ENCODE measurements at regions not wholly inside any gene's neighbourhood (a gene's known extent, or its start where the extent isn't known, plus 50 kb on each side); places are given as distances from the start of the nearest gene placed in this dataset.
"Not testable (repeated sequence)": the region's sequence is repeated elsewhere in the genome, so short reads cannot be mapped to it uniquely, and the experiment has no call there.

- TF ChIP-seq, protein P1, sequence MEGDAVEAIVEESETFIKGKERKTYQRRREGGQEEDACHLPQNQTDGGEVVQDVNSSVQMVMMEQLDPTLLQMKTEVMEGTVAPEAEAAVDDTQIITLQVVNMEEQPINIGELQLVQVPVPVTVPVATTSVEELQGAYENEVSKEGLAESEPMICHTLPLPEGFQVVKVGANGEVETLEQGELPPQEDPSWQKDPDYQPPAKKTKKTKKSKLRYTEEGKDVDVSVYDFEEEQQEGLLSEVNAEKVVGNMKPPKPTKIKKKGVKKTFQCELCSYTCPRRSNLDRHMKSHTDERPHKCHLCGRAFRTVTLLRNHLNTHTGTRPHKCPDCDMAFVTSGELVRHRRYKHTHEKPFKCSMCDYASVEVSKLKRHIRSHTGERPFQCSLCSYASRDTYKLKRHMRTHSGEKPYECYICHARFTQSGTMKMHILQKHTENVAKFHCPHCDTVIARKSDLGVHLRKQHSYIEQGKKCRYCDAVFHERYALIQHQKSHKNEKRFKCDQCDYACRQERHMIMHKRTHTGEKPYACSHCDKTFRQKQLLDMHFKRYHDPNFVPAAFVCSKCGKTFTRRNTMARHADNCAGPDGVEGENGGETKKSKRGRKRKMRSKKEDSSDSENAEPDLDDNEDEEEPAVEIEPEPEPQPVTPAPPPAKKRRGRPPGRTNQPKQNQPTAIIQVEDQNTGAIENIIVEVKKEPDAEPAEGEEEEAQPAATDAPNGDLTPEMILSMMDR (IDR thresholded peaks at IDR 0.05; ENCODE audit: low read depth, low read length): no peak
- no peak for DNase-seq (ENCODE audit: extremely low read depth, low read depth)
These were observed 325.8 kb downstream of the LMO7 start for GRCh38 chr13:75961911-75962310.

DNA sequence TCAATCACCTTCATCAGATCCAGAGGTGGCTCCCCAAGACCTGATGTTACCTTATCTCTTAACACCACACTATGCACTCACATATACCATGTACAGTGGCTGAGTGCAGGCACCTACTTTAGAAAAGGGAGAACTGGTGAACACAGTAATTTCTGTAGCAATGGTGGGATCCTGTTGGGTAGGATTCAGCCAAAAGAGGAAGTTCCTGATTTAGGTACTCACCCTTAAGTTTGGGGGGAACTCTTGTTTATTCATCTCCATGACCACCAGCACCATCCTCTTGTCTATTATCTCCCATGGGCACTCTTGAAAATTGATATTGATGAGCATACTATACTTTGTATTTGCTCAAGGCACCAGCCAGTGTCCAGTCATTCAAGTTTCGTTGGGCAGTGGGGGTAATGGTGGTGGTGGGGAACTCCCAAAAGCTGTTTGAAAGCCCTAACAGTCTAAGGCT, 324.4 kb downstream of the LMO7 start:
- TF ChIP-seq, protein P1 (IDR thresholded peaks at IDR 0.05; ENCODE audit: low read depth, low read length): no peak
- no peak for DNase-seq (ENCODE audit: extremely low read depth, low read depth)

DNA sequence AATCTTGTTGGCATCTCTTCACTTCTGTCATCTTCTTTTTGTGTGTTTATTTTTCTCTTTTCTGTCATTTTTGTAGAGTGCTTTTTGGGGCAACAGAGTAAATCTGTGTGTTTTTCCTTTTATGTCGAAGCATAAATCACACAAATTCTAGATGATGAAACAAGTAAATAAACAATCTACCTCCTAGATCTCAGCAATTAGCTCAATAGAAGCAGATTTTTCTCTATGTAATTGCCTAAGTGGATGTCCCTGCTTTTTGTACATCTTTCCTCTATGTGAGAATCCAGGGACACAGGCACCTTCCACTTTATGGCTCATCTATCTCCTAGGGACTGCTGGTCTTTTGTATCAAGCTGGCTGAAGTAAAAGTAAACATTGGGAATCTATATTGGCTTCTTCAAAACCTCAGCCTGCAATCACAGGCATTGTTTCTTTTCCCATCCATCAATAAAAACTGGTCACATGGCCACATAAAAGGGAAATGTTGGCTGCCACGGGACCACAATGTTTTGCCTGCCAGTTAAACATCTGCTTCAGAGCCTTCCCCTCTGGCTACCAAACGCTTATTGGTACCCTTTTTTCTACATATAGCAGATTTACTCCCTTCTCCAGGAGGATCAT, 323.8 kb downstream of the LMO7 start:
- no peak for DNase-seq (ENCODE audit: extremely low read depth, low read depth)
- TF ChIP-seq, protein P1 (IDR thresholded peaks at IDR 0.05; ENCODE audit: low read depth, low read length): no peak

- not testable (repeated sequence) for DNase-seq (ENCODE audit: extremely low read depth, low read depth)
These were observed 317.5 kb downstream of the LMO7 start for GRCh38 chr13:75953589-75953988.

- TF ChIP-seq, protein P1 (IDR thresholded peaks at IDR 0.05; ENCODE audit: low read depth, low read length): no peak
- DNase-seq (ENCODE audit: extremely low read depth, low read depth): no peak
These were observed 311.3 kb downstream of the LMO7 start for GRCh38 chr13:75947448-75947847.

GRCh38 chr13:75946536-75947284, 310.6 kb downstream of the LMO7 start:
- TF ChIP-seq, protein P1 (IDR thresholded peaks at IDR 0.05; ENCODE audit: low read depth, low read length): no peak
- DNase-seq (ENCODE audit: extremely low read depth, low read depth): no peak

DNA sequence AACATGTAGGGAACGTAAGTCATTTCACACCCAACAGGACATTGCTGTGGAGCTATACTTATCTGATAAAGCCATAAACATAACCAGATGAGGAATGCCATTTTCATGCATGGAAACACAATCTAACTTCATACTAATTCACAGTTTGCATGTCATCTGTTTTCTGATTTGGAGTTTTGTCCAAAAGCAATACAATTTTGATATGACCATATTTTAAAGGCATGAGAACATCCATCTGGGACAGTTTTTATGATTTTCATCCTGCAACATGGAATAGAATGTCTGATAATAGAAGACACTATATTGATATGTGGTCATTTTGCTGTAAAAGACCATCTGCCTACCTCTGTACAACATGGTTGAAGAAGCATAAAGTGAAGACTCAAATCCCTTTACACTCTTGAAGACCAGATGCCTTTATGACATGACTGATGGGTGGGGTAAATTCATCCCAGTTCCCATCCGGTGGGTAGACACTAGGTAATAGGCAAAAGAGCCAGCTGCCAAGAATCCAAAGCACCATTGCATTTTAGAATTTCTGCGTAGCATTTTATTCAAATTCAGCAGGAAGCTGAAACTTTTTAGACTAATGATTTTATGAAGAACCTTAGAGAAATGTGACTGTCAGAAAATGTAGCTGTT, 309.8 kb downstream of the LMO7 start:
- TF ChIP-seq, protein P1 (IDR thresholded peaks at IDR 0.05; ENCODE audit: low read depth, low read length): no peak

More for the DNA sequence above, 309.8 kb downstream of the LMO7 start:
- no peak for DNase-seq (ENCODE audit: extremely low read depth, low read depth)
